ENCODE measurements at regions not wholly inside any gene's neighbourhood (a gene's known extent, or its start where the extent isn't known, plus 50 kb on each side); places are given as distances from the start of the nearest gene placed in this dataset.
A peak's percentile ranks its signal among the peaks of the same experiment; 100 is the strongest.
"Not testable (repeated sequence)": the region's sequence is repeated elsewhere in the genome, so short reads cannot be mapped to it uniquely, and the experiment has no call there.

DNA sequence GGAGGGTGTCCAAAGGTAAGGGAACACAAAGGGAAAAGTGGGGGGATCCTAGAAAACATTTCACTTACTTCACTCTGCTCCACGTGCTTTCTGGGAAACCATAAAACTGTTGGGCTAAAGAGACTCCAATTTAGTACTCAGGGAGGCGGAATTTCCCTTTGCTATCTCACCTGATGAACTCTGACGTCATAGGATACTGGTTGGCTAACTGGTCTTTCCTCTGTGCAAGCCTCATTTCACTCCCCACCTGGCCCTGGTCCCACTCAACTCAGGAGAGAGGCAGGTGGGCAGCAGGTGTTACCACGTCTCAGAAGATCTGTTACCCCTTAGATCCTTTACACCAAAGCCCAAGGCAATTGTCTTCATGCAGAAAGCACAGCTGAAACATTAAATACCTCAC lies 51.8 kb upstream of the PMAIP1 start:
- DNase-seq = no peak

DNA sequence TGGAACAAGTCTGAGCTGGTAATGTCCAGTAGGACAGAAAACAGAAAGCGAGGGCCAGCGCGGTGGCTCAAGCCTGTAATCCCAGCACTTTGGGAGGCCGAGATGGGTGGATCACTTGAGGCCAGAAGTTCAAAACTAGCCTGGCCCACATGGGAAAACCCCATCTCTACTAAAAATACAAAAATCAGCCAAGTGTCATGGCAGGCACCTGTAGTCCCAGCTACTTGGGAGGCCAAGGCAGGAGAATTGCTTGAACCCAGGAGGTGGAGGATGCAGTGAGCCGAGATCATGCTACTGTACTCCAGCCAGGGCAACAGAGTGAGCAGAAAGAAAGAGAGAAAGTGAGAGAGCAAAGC lies 52.3 kb upstream of the PMAIP1 start:
- not testable (repeated sequence) for DNase-seq

DNA sequence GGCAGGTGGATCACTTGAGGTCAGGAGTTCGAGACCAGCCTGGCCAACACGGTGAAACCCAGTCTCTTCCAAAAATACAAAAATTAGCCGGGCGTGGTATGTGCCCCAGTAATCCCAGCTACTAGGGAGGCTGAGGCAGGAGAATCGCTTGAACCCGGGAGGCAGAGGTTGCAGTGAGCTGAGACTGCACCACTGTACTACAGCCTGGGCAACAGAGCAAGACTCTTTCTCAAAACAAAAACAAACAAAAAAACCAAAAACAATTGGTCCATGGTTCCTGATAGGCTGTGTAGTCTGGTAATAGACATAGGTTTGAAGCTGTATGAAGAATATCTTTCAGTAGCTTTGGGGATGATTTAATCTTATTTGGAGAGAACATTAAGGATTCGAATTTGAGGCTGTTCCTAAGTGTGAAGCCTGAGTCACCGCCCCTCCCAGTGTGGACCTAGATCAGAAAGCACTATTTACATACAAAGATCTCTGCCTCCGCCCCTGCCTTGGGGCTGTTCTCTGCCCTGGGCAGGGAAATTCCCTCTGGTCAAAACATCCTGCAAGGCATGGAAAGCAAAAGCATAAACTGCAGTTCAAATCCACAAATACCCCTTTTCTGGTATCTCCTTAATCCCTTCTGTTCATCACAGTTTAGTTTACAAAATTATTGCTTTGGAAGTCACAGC lies 52.8 kb upstream of the PMAIP1 start:
- no peak for DNase-seq

DNA sequence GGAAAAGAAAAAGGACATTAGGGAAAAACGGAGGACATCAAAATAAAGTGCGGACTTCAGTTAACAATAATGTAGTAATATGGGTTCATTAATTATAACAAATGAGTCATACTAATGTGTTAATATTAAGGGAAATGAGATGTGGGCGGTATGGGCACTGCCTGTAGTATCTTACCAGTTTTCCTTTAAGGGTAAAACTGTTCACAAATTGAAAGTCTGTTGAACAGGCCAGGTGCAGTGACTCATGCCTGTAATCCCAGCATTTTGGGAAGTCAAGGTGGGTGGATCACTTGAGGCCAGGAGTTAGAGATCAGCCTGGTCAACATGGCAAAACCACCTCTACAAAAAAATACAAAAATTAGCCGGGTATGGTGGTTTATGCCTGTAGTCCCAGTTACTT lies 56.8 kb upstream of the PMAIP1 start:
- no peak for DNase-seq

DNA sequence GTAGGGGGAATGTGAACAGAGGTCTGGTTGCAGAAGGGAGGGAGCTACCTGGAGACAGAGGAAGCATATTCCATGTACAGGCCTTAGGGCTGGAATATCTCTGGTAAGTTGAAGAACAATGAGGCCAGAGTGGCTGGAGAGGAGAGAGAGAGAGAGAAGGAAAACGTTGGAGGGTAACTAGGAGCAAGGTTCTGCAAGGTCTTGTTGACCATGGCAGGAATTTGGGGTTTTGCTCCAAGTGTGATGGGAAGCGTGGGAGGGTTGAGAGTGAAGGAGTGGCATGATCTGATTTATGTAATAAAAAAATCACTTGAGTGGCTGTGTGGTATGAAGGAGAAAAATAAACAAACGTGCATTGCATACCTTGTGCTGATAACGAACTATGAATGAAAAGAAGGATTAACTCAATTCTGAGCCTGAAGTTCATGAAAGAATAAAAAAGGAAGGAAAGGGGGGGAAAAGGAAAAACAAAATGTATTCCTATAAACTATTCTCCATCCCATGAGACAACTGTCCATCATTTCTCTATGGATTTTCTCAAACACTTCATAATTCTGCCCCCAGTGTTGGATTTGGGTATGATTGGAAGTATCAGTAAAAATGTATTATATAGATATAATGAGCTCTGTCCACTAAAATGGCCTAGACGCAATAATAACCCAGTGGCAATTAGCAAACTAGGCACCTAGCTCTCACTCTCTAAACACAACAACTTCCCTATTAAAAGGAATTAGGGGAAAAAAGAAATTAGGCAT lies 59.7 kb upstream of the PMAIP1 start:
- no peak for DNase-seq

DNA sequence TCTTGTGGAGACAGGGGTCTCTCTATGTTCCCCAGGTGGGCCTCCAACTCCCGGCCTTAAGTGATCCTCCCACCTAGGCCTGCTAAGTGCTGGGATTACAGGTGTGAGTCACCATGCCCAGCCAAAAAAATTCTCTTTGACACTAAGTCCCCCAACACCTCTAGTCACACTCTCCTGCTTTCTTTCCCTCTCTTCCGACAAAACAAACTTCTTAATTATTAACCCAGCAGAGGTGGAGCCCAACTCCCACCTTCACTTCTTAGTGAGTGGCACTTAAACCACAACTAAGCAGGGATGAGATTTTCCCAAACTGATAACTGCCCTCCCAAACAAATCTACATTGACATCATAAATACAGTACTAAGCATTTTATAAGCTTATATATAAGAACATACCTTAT lies 60.5 kb upstream of the PMAIP1 start:
- DNase-seq = no peak

DNA sequence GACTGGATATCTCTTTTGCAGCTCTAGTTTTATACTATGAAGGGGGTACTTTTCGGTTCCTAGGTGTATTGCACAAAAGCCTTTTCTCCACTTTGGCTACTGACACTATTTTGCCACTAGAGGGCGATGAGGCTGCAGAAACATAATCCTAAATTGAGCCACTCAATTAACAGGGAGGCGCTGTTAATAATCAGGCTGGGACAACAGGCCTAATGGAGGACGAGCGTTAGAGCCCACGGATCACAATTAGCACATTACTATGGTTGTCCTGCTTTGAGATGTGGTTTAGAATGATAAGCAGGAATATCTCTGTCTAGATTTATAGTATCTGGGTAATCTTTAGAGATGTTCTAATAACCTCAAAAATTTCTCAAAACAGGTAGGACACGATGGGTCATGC lies 62.2 kb upstream of the PMAIP1 start:
- peak; percentile 20 for DNase-seq

DNA sequence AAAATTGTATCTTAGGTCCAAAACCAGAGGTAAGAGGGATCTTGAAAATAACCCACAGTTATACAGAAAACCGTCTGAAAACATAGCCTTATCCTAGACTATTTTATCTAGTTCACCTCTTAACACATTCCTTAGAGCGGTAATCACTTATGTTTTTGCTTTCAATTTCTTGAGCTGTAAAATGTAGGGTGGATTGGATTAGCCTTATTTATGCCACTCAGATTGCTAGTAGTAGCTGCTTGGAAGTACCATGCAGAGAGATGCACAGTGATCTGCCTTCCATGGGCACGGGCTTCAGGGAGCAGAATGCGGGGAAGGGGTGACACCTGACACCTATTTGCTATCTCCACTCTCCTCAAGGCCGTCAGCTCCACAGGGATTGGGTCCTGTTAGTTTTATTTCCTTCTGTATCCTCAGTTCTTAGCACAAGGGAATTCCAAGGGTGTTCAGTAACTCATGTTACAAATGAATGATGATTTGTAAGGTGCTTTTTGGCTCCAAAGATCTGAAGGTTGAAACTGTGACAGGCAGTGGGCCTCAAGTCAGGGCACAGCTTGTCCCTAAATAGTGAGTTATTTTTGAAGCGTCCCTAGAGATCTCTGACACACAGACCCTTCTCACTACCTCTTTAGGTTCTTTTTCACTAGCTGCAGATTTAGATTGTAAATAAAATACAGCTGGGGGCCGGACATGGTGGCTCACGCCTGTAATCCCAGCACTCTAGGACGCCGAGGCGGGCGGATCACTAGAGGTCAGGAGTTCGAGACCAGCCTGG lies 64.0 kb upstream of the PMAIP1 start:
- DNase-seq = no peak

DNA sequence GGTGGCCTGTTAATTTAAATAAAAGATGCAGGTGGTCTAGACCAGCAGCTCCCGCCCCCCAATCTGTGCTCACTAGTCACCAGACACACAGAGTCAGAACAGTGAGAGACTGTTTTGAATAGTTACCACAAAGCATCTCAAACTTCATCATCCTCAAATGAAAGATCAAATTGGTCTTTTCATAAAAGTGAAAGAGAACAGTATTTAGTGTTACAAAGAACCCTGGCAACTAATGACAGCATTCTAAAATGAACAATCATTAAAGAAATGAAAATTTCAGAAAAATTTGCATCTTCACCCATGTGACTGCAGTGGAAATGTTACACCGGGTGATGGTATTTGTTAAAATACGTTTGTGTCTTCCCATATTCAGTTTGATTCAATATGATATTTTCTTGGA lies 65.5 kb upstream of the PMAIP1 start:
- DNase-seq = no peak

DNA sequence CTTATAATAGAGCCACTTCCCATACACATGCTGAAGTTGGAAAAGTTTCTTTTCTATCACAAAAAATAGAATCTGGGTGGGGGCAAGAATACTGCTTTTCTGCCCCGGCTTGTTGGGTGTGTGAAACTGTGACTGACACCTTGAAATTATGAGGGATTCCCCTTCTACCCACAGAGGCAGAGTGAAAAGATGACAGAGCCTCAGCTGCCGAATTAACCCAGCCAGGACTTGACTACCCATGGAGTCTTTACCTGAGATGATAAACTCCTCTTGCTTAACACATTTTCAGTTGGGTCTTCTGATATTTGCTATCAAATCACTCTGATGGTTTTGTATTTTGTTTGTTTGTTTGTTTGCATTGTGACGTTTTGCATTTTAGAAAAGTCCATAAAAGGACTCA lies 66.0 kb upstream of the PMAIP1 start:
- no peak for DNase-seq

DNA sequence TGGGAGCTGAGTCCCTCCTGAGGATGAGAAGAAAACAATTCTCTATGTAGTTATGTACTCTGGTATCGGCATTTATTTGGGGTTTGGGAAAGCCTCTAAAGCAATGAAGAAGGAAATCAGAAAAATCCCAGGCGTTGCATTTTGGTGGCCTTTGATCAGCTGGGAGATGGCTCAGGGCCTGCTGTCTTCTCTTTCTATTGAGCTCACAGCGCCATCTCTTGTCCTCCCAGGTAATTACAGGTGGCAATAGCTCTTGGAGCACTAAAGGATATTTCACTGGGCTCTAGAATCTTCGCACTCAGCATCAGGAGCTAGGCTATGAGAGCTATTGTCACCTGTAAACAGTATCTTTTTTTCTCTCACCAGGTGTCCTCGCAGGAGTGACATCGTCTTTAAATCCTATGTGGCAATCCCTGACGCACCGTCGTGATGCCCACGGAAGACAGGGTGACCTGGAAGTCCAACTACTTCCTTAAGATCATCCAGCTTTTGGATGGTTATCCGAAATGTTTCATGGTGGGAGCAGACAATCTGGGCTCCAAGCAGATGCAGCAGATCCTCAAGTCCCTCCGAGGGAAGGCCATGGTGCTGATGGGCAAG lies 76.1 kb upstream of the PMAIP1 start:
- no peak for DNase-seq

DNA sequence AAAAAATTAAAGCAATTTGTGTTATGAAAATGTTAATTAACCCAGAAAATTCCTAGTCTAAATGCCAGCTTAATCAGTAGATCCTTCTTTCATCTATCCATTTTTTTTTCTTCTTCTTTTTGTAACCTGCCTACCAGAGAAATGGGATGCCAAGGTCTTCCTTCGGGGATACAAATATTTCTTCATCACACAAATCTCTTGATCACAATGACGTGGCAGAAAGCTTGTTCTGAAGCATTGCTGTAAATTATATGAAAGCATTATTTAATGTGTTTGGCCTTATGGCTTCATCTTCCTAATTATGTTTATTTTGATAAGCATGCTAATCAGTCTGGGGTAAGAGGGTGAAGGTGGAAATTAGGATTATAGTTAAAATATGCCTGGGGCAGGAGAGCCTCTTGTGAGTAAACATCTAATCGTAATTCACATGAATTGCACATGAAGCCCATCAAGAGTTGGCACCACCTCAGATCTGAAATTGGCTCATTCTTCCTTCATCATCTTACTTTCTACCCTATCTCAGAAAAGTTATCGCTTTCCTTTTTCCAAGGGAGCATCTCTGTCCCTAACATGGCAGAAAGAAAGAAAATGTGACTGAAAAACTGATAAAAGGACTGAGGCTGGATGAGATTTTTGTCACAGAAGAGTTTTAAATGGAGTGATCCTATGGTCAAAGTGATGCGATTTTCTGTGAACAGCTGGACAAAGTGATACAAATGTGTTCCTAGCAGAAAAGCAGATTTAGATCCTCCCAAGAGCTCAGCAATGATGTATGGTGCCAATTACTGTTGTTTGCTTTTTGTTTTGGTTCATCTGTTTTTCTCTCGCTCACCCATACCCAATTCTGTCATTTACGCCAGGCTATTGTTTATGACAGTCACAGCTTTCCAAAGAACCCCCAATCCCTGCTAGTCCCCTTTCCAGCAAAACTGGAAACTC lies 76.9 kb upstream of the PMAIP1 start:
- no peak for DNase-seq

DNA sequence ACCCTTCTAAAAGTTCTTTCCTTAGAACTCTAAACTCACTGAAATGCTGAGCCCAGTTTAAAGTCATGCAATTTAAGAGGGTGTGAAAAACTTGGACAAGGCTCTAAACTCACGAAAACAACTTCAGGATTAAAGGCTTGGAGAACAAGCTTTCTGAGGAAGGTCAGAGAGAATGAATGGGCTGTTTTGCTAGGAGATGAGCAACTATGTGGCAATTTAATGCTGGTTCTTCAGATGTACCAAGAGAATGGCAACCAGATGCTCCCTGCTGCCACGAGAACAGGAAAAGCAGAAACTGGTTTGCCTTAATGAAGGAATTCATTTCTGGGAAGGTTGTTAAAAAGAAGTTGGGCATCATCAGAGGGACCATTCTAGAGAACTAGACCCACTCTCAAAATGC lies 77.8 kb upstream of the PMAIP1 start:
- no peak for DNase-seq

DNA sequence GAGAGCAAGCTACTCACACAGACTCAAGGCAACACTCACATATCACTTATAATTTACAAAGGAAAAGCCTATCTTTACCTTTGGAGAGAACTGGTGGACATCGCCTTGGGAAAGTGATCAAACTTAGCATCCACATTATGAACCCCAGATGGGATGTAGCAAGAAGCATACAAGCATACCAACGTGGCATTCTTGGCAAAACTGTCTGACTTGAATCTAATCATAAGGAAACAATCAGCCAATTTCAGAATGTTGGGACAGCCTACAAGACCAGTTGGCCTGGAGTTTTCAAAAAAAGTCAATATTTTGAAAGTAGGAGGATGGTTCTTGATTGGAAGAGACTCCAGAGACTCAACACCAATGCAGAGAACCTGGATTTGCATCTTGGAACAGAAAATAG lies 79.1 kb upstream of the PMAIP1 start:
- no peak for DNase-seq

DNA sequence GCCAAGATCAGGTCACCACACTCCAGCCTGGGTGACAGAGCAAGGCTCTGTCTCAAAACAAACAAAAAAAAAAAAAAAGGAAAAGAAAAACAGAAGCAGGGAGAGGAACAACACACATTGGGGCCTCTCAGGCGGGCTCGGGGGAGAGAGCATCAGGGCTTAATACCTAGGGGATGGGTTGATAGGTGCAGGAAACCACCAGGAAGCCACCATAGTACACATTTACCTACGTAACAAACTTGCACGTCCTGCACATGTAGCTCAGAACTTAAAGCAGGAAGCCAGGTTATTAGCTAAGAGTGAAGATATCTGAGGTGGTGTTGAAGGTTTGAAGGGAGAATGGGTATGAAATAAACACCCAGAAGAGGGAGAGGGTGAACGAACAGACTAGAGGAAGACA lies 81.0 kb upstream of the PMAIP1 start:
- no peak for DNase-seq

DNA sequence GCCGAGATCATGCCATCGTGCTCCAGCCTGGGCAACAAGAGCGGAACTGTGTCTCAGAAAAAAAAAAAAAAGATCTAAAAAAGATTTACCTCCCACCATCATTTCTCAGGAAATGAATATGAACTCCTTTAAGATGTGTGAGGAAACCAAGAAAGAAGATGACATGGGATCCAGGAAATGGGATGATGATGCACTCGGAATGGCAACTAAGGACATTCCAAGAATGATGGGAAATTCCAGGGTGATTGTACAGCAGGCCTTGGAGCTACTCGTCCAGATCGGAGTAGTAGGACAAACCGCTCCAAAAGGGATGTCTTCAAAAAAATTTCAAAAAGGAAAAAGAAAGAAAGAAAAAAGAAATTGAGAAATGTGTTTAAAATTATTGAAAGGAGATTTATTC lies 84.9 kb upstream of the PMAIP1 start:
- DNase-seq = no peak

DNA sequence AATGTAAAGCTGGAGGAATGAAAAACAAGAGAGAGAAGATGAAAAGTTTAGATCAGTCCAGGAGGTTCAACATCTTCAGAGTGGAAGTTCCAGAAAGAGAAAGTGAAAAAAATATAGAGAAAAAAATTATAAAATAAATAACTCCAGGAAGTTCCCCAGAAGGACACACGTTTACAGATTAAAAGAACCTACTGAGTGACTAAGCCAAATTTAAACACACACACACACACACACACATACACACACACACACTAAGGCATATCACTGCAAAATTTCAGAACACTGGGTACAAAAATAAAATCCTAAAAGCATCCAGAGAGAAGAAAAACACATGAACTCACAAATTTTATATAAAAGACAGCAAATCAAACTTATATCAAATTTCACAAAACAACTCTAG lies 85.9 kb upstream of the PMAIP1 start:
- no peak for DNase-seq

DNA sequence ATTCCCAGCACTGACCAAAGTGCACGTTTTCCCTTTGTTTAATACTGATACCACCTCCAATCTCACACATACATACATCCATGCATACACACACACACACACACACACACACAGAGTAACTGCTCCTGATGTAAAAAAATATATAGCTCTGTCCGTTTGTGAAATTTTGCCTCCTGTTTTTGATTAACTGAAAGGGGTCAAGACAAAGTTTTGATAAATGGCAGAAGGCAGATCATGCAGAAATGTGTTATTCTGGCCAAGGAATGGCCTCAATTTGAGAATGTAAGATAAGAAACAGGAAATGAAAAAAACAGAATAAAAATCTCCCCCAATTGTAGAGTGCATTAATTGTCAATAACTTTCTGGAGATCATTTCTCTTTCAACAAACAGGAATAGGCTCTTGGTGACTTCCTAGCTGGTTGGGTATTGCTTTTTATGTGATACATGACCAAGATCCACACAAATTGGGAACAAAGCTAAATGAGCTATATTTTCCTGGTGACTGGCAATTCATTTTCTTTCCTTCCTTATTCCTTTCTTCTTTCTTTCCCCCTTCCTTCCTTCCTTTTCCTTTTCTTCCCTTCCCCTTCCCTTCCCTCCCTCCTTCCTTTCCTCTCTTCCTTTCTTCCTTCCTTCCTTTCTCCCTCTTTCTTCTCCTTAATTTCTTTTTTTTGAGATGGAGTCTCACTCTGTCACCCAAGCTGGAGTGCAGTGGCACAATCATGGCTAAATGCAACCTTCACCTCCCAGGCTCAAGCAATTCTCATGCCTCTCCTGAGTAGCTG lies 88.9 kb upstream of the PMAIP1 start:
- no peak for DNase-seq

DNA sequence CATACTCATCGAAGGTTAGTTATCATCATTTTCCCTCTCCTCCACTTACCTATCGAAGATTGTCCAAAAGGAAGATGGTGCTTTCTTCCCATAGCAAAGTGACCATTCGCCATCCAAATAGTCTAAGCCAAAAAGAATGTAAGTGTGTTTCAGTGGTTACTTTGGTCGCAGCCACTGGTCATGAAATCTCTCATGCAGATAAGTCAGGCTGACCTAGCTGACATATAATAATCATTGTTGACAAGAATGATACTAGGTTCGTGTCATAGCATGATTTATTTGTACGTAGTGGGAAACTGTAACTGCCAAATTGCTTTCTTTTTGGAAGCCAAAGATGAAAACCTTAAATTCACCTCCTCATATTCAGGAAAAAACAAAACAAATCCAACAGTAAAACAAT lies 89.6 kb upstream of the PMAIP1 start:
- no peak for DNase-seq

DNA sequence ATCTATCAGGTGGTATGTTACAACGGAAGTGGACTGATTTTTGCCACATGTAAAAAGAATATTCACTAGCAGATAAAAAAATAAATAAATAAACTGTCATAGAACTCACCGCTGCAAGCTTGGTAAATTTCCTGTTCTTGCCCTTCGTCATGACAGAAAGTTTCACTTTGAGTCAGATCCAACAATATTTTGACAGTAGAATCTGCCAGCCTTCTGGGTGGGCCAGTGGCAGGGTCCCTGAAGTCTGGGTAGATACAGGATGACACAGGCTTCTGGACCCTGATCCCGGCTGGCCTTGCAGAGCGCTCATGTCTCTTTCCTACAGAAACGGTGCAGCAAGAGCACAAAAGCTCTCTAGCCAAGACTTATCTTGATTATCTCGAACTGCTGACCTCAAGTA lies 97.8 kb upstream of the PMAIP1 start:
- no peak for DNase-seq

DNA sequence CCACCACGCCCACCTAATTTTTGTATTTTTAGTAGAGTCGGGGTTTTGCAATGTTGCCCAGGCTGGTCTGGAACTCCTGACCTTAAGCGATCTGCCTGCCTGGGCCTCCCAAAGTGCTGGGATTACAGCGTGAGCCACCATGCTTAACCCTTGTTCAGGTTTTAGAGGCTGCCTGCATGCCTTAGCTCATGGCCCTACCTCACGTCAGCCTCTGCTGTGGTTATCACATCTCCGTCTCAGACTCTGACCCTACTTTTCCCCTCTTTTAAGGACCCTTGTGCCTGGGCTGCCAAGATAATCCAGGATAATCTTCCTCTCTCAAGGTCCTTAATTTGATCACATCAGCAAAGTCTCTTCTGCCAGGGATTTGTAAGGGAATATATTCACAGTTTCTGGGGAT lies 98.2 kb upstream of the PMAIP1 start:
- DNase-seq = no peak

DNA sequence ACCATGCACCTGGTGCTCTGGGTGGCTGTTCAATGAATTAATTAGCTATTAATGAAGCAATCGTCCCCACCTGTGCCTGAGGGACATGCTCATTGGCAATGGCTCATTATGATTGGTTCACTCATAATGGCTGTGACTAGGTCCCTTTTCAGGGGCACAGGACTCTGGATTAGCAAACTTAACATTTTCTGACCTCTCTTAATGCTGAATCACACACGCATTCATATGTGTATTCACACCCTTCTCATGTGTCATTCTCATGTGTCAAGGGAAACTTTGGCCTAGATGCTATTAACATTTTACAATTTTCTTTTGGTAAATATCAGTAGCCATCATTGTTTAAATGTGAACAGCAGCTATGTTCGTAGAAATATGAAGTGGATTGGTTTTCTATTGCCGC lies 98.9 kb upstream of the PMAIP1 start:
- DNase-seq = no peak
